SK-N-DZ (cell line): ENCODE measurements at regions not wholly inside any gene's neighbourhood (a gene's known extent, or its start where the extent isn't known, plus 50 kb on each side); places are given as distances from the start of the nearest gene placed in this dataset.

Experiments
- DNase-seq: peaks from one replicate; pipeline ENCODE4 v3.0.0-alpha.2; 2015; ENCODE audit warnings: low spot score

GRCh38 chr4:38230121-38230801 lies 270.1 kb downstream of the PTTG2 start:
- DNase-seq = no peak

- DNase-seq = no peak
These were observed 270.8 kb downstream of the PTTG2 start for GRCh38 chr4:38230821-38231563.

- no peak for DNase-seq
These were observed 271.4 kb downstream of the PTTG2 start for GRCh38 chr4:38231626-38232025.

- DNase-seq = no peak
These were observed 272.5 kb downstream of the PTTG2 start for GRCh38 chr4:38232741-38233140.

- no peak for DNase-seq
These were observed 273.7 kb downstream of the PTTG2 start for GRCh38 chr4:38233727-38234480.

GRCh38 chr4:38235354-38235753 lies 275.2 kb downstream of the PTTG2 start:
- no peak for DNase-seq

GRCh38 chr4:38236003-38236402 lies 275.8 kb downstream of the PTTG2 start:
- no peak for DNase-seq

- no peak for DNase-seq
These were observed 276.3 kb downstream of the PTTG2 start for GRCh38 chr4:38236503-38236902.

- DNase-seq = no peak
These were observed 276.9 kb downstream of the PTTG2 start for GRCh38 chr4:38237139-38237538.

GRCh38 chr4:38241541-38241940 lies 281.3 kb downstream of the PTTG2 start:
- no peak for DNase-seq

GRCh38 chr4:38242101-38242500 lies 281.9 kb downstream of the PTTG2 start:
- DNase-seq = no peak

GRCh38 chr4:38242822-38243387 lies 282.7 kb downstream of the PTTG2 start:
- DNase-seq = no peak

- no peak for DNase-seq
These were observed 283.3 kb downstream of the PTTG2 start for GRCh38 chr4:38243388-38244053.

GRCh38 chr4:38254825-38255224 lies 294.6 kb downstream of the PTTG2 start:
- DNase-seq = no peak

GRCh38 chr4:38255572-38255971 lies 295.4 kb downstream of the PTTG2 start:
- no peak for DNase-seq

- DNase-seq = no peak
These were observed 306.4 kb downstream of the PTTG2 start for GRCh38 chr4:38266616-38267015.

GRCh38 chr4:38268108-38268820 lies 308.1 kb downstream of the PTTG2 start:
- no peak for DNase-seq

GRCh38 chr4:38268837-38269236 lies 308.6 kb downstream of the PTTG2 start:
- DNase-seq = no peak

- DNase-seq = no peak
These were observed 313.2 kb downstream of the PTTG2 start for GRCh38 chr4:38273407-38273806.

- no peak for DNase-seq
These were observed 315.3 kb downstream of the PTTG2 start for GRCh38 chr4:38275331-38276100.
